NB4 (cell line): ENCODE measurements at regions not wholly inside any gene's neighbourhood (a gene's known extent, or its start where the extent isn't known, plus 50 kb on each side); places are given as distances from the start of the nearest gene placed in this dataset.

Experiments used
- CTCF ChIP-seq: IDR thresholded peaks from one replicate; pipeline ENCODE4 v1.5.1; 2012; ENCODE audit warnings: low read depth, low read length
- MAX ChIP-seq: IDR thresholded peaks from 2 replicates; pipeline ENCODE4 v1.6.1; 2011; ENCODE audit warnings: low read depth, low read length
- MYC ChIP-seq: IDR thresholded peaks from 2 replicates; pipeline ENCODE4 v1.6.1; 2011; ENCODE audit warnings: low read depth, low read length
- POLR2A ChIP-seq: IDR thresholded peaks from 2 replicates; pipeline ENCODE4 v1.6.1; 2011; ENCODE audit warnings: mild to moderate bottlenecking; ENCODE audit not compliant: insufficient read length; ENCODE audit errors: extremely low read depth

- TF ChIP-seq CTCF = no peak
- no peak for TF ChIP-seq POLR2A
- TF ChIP-seq MAX = no peak
- no peak for TF ChIP-seq MYC
Measured at GRCh38 chr6:97815301-97815812, 532.3 kb upstream of the MMS22L start.
